HG02759 (cell line): ENCODE measurements at regions not wholly inside any gene's neighbourhood (a gene's known extent, or its start where the extent isn't known, plus 50 kb on each side); places are given as distances from the start of the nearest gene placed in this dataset.

Experiments
- ATAC-seq: cut with Tn5 transposase; IDR thresholded peaks from one replicate; pipeline ENCODE4 v1.9.1; 2021; ENCODE audit warnings: mild to moderate bottlenecking, moderate library complexity; ENCODE audit not compliant: unreplicated experiment

DNA sequence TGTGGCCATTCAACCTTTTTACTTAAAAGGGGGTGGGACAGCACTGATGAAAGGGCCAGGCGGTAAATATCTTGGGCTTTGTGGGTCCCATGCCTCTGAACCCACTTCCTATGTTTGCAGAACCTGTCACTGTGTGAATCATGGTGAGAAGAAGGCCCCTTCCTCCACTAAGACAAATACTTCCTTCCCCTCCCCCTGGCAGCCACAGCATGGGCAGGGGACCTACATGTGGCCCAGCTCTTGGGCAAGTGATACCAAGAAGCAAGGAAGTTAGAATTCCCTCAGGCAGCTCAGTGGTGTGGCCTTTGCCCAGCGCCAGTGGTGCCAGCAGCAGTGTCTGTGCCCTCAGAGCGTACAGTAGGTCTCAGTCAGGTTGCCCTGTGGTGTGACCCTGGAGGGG is 168.6 kb downstream of the TRIM33 start:
- ATAC-seq: no peak

DNA sequence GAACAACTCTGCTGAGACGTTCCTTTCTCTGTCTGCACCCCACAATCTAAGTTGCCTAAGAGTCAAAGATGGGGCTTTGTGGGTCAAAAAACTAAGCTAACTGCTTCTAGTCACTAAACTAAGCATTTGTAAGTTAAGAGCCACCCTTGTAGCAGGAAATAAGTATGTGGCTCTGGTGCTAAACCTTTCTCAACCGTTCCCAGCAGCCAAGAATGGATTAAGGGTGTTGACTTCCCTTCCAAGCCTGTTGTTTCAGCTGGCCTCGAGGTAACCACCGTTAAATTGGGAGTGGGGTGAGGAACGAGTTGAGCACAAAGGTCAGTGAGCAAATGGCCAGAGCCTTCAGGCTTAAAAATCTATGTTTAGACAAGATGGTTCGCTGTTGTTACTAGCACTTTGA is 169.1 kb downstream of the TRIM33 start:
- no peak for ATAC-seq

DNA sequence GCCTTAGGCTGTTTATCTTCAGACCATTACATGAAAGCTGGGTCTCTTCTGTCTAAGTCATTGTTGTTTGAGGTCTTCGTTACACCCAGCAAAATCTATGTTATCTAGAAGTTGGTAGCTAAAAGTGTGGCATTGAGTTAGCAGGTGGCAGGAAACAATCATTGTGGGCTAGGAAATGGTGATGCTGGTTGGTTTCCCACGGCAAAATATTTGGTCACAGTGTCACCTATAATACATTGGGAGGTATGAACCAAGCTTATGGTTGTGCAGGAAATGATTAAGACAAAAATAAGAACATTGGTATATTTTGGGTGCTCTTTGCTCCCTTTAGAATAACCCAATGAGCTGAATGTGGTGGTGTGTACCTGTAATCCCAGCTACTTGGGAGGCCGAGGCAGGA is 169.7 kb downstream of the TRIM33 start:
- ATAC-seq: no peak

DNA sequence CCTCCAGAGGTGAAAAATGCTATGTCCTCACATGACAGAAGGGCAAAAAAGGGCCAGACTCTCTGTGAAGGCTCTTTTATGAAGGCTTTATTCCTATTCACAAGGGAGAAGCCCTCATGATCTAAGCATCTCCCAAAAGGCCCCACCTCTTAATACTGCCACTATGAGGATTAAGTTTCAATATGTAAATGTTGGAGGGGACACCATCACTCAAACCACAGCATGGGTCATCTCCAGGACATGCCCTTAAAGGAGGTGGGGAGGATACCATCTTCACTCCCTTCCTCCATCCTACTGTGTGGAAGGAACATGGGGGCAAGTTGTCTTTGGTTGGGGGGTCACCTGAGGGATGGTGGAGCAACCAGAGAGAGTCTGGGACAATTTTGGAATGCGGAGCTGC is 170.1 kb downstream of the TRIM33 start:
- no peak for ATAC-seq

DNA sequence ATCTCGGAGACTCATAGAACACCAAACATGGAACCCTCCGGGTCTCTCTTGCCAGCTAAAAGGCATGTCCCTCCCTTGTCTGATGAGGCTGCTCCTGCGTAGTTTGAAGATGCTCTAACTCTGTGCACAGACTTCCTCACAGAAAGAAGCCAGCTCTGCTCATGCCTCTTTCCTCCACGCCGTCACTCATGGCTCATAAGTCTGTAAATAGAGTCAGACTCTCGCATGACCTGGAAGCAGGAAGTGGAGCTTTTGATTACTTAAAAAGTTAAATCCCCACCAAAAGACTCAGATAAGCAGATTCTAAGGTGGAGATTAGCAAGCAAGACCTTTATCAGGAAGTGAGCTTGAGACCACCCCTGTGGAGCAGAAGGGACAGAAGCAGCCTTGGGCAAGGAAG is 171.6 kb downstream of the TRIM33 start:
- ATAC-seq: no peak

DNA sequence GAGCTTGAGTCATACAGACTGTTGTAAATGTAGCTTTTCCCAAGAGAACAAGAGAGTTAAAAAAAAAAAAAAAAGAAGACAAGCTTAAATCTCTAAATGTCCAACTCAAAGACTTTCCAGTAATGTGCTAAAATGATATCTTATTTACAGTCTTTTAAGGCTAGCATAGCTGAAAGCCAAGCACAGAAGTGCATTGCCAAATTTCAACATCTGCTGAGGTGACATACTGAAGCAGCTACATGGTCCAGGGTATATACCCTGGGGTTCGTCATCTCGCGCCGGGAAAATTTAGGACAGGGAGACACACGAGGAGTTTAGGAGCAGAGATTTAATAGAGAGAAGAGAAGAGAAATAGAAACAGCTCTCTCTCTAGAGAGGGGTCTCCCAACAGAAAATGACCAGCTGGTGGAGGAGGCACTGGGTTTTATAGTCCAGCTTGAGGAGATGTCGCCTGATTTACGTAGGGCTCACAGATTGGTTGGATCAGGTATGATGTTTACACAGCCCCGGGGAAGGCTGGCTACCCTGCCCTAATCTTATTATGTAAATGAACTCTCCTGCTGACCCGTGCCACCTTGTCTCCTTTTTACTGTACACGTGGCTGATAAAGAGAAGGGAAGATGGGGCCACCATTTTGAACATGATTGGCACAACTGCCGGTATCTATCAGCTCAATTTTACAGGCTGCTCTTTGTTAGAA is 172.7 kb downstream of the TRIM33 start:
- ATAC-seq: no peak

DNA sequence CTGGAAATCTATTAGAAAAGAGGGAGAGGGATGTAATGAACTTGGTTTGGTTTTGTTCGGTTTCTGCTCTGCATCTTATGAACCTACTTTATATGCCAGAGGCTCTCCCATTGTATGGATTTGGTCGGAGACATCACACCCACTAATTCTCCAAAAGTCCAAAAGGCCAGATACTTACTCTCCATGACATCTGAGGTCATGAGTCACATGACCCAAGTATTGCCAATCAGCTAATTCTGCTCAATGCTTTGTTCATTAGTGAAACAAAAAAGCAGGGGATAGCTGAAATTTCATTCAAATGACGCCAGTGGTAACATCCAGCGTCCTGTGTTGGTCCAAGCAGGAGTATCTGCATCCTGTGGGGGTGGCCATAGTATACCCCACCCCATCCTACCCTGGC is 173.6 kb downstream of the TRIM33 start:
- no peak for ATAC-seq

DNA sequence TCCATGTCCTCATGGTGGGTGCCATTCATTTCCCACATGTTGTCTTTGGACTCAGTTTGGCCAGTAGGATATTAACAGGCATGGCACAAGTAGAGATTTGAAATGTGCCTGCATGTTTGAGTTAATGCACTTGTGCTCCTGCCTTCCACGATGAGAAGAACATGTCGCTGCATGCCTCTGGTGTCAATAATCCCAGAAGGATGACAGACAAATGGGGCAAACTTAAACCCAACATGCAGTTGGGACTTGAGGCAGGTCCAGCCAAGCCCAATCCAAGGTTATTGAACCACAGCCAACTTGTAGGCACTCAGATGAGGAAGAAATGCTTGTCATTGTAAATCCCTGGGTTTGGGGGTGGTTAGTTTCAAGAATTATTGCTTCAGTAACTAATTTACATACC is 174.6 kb downstream of the TRIM33 start:
- no peak for ATAC-seq

DNA sequence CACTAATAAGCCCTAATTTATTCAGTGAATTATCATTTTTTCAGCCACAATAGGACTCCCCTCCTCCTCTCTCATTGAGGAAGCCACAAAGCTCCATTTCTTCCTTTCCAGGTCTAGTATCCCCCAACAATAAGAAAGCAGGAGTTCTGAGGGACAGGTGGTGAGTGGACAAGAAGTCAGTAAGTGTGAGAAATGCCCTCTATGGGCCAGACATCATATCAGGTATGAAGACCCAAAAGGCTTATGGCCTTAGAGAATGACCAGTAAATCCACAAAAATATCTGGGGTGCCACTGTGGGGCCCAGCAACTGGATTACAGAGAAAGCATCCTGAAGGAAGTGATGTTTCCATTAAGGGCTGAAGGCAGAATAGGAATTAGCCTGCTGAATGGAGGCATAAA is 175.7 kb downstream of the TRIM33 start:
- ATAC-seq: no peak

DNA sequence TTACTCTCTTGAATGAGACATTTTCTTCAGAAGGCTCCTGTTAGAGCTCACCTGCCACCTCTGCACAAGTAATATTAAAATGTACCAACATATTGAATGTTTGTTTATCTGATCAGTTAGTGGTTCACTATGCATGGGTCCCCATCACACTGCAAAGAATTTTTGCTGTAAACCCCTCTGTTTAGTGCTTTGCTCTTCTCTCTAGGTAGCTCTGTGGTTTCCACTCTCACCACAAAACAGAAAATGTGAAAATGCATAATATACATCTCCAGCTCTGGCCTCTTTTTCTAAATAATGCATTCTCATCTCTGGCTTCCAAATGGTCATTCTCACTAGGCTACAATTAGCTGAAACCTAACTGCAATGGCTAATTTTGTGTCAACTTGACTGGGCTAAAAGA is 176.7 kb downstream of the TRIM33 start:
- no peak for ATAC-seq

DNA sequence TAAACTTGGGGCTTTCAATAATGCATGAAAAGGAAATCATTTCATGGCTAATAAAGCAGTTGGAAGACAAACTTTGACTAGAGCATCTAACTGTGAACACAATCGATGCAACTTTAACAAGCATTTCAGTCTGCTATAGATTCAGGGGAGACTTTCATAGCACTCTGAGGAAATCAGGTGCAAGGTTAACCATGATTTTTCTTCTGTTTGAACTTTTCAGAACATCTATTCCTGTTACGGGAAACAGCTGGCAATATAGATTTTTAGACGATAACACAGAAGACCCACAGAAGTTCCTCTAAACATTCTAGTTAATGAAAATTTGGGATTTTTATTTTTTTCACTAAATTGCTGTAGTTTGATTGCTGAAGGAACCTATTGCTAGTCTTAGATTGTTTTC is 177.3 kb downstream of the TRIM33 start:
- ATAC-seq: no peak

DNA sequence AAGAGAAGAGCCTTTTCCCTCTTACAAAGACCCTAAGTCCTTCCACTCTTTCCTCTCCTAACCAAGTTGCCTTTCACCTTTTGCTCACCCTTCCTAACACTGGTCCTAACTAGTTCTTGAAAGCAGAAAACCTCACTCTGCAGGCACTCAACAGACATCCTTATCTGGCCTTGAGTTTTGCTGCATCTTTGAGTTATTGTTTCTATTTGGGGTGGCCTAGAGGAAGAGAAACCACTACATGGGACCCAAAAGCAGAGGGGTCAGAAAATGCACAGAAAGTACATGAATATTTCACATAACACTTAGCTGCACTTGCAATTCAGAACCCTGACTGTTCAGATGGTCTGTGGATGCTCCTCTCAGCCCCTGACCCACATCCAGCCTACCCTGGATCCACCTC is 178.3 kb upstream of the SYT6 start:
- ATAC-seq: no peak

DNA sequence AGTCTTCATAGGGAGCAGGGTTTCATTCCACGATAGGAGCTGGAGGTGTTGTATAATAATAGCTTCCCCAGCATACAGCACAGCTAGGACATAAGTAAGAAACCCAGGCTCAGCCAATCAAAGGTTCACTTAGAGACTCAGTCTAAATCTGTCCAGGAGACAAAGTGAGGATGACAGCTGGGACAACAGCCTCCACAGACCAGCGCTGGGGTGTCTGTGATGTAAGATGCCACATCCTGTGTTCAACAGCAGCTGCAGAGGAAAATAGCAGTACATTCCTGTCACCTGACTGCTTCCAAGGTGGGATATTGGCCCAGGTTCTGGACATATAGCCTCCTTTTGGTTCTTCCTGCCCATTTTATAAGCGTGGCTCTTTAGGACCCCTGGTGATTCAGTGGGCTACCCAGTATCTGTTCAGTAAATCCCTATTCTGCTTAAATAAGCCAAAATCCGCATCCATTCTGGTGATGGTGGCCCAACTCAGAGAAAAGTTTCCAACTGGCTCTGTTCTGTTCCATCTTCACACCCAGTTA is 176.8 kb upstream of the SYT6 start:
- ATAC-seq: no peak

DNA sequence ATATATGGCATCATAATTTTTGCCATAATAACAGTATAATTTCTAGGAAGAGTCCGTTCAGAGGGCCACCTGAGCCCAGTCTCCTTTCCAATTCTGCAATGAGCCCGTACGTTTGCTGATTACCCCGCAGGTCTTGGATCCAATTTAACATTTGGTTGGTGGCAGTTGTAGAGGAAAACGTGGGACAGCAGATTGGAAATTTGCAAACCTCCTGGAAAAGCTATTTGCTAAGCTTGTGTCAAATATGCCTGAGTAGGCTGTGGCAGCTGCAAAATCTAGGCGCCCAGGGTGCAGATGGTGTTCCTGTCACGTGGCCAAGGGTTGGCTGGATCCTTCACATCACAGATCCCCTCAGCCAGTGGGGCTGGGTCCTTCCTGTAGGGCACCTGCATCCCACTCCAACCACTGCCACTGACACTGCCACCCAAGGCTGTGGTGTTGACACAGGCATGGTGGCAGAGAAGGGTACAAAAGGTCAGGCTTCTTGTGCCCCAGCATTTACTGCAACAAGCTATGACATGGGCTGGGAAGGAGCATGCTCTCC is 174.8 kb upstream of the SYT6 start:
- no peak for ATAC-seq

DNA sequence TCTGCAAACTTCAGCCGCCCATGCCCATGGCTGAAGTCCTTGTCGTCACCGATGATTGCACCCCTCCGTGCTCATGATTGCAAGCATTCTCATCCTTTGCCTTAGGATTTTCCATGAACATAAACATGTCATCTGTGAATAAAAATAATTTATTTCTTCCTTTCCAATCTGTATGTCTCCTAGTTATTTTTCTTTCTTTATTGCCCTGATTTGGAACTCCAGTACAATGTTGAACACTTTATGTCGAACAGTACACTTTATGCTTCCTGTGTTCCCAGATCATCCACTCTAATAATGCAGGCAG is 170.9 kb upstream of the SYT6 start:
- no peak for ATAC-seq

DNA sequence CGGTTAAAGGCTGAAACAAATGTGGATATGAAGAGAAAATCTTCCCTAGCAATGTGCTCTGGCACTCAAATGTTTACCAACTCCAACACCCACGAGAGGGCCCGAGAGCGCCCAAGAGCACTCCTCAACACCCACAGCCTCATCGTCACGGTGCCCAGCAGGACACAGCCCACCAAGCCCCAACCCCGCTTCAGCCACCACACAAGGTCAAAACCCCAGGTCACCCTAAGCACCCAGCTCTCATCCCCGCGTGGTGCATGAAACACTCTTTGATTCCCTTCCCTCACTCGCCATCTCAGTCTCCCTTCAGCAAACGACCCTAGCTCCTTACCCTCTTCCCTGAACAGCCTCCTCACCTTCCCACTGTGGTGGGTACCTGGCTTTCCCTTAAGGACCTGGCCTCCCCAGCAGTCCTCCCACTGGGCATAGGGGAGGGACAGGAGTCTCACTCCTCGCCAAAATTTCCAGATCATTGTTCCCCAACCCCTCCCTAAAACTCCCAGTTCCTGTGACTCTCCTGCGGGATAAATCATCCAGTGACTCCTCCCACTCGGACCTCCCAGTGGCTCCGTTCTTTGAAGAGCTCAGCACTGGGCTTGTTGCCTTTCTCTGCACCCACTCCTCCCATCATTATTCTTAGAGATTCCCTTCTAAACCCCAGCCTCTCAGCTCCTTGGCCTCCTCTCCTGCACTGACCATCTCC is 170.4 kb upstream of the SYT6 start:
- ATAC-seq: no peak

DNA sequence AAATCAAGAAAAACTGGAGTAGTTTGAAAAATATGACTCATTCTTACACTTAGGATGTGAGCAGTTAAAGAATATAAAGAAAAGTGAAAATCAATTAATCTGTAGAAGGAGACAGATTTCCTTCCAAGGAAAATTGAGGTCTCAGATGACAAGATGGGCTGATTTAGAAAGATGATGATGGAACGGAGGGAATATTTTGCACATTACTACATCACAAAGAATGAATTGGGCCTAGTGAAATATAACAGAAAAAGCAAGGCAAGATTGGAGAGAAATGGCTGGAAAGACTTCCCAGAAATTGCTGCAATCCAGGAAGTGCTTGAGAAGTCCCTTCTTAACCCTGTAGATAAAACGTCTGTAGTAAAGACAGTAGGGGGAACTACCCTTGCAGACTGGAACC is 169.1 kb upstream of the SYT6 start:
- ATAC-seq: no peak

DNA sequence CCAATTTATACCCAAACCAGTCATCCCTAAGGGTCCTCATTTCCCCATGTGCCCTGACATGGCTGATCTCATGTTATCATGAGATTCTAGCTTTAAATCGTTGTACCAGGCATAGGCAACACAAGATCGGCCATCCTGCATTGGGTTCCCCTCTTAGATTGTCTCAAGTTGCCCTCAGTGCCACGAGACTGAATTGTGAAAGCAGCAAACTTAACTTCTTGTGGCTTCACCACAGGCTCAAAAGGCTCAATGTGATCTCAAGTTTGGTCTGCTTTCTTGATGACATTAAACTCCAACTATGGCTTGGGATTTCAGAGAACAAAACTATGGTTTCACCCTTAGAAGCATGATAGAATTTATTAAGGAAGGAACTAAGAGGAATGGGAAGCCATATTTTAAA is 168.5 kb upstream of the SYT6 start:
- ATAC-seq: no peak

DNA sequence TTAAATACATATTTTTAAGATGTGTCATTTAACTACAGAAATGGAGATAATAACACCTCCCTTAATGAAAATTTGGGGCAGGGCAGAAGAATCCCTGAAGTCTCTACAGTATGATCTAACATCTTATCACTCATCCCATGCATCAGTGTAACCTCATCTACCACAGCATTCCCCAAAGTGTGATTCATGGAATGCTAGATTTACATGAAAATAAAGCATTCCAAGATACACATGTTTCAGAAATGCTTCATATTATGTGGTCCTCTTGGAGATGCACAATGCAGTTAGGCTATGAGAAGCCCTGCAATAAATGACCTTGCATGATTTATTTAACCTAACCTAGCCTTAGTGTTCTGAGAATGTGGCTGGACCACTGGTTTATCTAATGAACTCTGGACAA is 166.9 kb upstream of the SYT6 start:
- ATAC-seq: no peak

DNA sequence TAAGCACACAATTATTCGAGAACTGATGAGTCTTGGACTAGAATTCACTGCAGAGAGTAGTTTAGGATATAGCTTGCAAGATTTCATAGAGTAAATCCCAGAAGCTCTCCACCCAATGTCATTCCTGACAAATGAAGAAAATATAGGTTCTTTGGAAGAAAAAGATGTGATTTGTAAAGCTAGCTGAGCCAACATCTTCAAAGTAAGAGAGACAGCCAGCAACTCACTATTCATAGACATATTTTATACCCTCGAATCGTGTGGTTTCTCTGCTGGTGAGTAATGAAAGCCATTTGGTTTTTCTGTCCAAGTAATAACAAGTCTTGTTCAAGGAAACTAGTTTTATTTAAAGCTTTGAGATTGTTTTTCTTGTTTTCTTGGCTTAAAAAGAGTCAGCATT is 165.7 kb upstream of the SYT6 start:
- ATAC-seq: no peak

DNA sequence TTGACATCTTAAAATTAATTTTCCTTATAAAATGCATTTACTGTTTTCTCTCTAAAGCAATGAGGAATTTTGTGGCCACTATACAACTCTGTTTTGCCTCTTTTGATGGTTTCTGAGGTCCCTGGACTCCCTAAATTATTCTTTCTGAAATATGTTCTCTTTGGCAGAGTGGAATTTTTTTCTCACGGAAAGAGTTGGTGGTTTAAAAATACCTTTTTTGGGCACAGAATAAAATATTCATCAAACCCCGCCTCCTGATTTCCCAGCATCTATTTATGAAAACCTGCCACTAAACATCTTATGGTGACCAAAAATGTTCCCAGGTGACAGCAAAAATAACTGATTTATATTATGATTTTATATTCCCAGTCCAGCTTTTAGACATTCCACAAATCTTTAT is 165.3 kb upstream of the SYT6 start:
- ATAC-seq: no peak

DNA sequence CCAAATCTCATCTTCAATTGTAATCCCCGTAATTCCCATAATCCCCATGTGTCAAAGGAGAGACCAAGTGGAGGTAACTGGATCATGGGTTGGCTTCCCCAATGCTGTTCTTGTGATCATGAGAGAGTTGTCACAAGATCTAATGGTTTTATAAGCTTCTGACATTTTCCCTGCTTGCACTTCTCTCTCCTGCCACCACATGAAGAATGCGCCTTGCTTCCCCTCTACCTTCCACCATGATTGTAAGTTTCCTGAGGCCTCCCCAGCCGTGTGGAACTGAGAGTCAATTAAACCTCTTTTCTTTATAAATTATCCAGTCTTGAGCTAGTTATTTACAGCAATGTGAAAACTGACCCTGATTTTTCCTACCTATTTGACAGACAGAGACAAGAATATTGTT is 162.5 kb upstream of the SYT6 start:
- ATAC-seq: no peak

DNA sequence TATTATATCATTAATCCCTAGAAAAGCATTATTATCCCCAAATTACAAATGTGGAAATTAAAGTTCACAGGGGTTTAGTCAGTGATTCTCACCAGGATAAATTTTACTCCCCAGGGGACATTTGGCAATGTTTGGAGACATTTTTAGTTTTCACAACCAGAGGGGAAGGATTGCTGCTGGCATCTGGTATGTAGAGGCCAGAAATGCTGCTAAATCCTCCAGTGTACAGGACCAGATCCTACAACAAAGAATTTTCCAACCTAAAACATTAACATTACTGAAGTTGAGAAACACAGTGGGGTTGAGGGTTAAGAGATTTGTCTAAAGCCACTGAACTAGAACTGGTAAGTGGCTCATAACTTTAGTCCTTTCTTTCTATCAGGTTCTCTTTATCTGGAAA is 162.0 kb upstream of the SYT6 start:
- ATAC-seq: no peak
